Activated CD8-positive, alpha-beta memory T cell treated with anti-CD3 and anti-CD28 coated beads, Interleukin-2, amount 50 U/mL, for 24 hours (primary cell): ENCODE measurements at regions not wholly inside any gene's neighbourhood (a gene's known extent, or its start where the extent isn't known, plus 50 kb on each side); places are given as distances from the start of the nearest gene placed in this dataset.

Experiments
- DNase-seq: peaks from one replicate; pipeline ENCODE4 v3.0.0-alpha.2; 2020; ENCODE audit errors: extremely low read depth

- DNase-seq = no peak
Measured at GRCh38 chr1:34701326-34702060, 53.4 kb upstream of the GJB5 start.
